GM13976 (cell line): ENCODE measurements at regions not wholly inside any gene's neighbourhood (a gene's known extent, or its start where the extent isn't known, plus 50 kb on each side); places are given as distances from the start of the nearest gene placed in this dataset.

Experiments
- DNase-seq: peaks from one replicate; pipeline ENCODE4 v3.0.0; 2012; ENCODE audit warnings: low spot score
- CTCF ChIP-seq: IDR thresholded peaks from 2 replicates; pipeline ENCODE4 v1.5.1; 2012; ENCODE audit warnings: borderline replicate concordance, mild to moderate bottlenecking; ENCODE audit not compliant: insufficient read depth; ENCODE audit errors: extremely low read depth, missing control alignments, control extremely low read depth
- in situ Hi-C: fragments of 300-500 bp; cut with MboI; formaldehyde crosslinking; loops from one replicate; pipeline ENCODE4 v1.12.0; 2022; ENCODE audit warnings: low sequenced_read_pairs, mixed read lengths, inconsistent platforms; ENCODE audit not compliant: unreplicated experiment

GRCh38 chr6:143579703-143580102 lies 68.2 kb upstream of the FUCA2 start:
- no peak for TF ChIP-seq CTCF
- in situ Hi-C loops: loop anchor here (5.0 kb wide), 1 partner anchor 433 kb away; no protein-coding TSS in a partner anchor
- no peak for DNase-seq

GRCh38 chr6:143578054-143578453 lies 66.5 kb upstream of the FUCA2 start:
- in situ Hi-C loops: loop anchor here (5.0 kb wide), 1 partner anchor 434 kb away; no protein-coding TSS in a partner anchor
- no peak for TF ChIP-seq CTCF
- DNase-seq: no peak

- in situ Hi-C loops: loop anchor here (5.0 kb wide), 1 partner anchor 436 kb away; no protein-coding TSS in a partner anchor
- TF ChIP-seq CTCF: no peak
- DNase-seq: no peak
Observed at GRCh38 chr6:143575901-143576426, 64.4 kb upstream of the FUCA2 start.

- in situ Hi-C loops: loop anchor here (5.0 kb wide), 1 partner anchor 437 kb away; no protein-coding TSS in a partner anchor
- peak; percentile 70 for TF ChIP-seq CTCF
- DNase-seq: peak; percentile 76
Observed at GRCh38 chr6:143575440-143575839, 63.9 kb upstream of the FUCA2 start.

GRCh38 chr6:143570147-143570853 lies 58.8 kb upstream of the FUCA2 start:
- TF ChIP-seq CTCF: no peak
- in situ Hi-C loops: no loop called here
- no peak for DNase-seq

GRCh38 chr6:143569040-143569439 lies 57.5 kb upstream of the FUCA2 start:
- in situ Hi-C loops: no loop called here

More at GRCh38 chr6:143569040-143569439, 57.5 kb upstream of the FUCA2 start:
- DNase-seq: no peak
- TF ChIP-seq CTCF: no peak
